SK-N-SH treated with all-trans-retinoic acid at 6 μM for 48 hours (cell line): ENCODE measurements at regions not wholly inside any gene's neighbourhood (a gene's known extent, or its start where the extent isn't known, plus 50 kb on each side); places are given as distances from the start of the nearest gene placed in this dataset.

Experiments used
- ATAC-seq: fragments of 200-7000 bp; cut with Tn5 transposase; 3 replicates; pipeline ENCODE4 v1.9.1; 2020; ENCODE audit warnings: mild to moderate bottlenecking, moderate library complexity
- ARNTL ChIP-seq: fragments of 450-650 bp; formaldehyde crosslinking; IDR thresholded peaks from 2 replicates; pipeline ENCODE4 v1.5.0; 2020; ENCODE audit warnings: low read depth, mild to moderate bottlenecking, moderate library complexity, borderline replicate concordance
- BACH2 ChIP-seq: fragments of 250-450 bp; sonication (Bioruptor Pico); IDR thresholded peaks from 2 replicates; pipeline ENCODE4 v1.9.0; 2021; ENCODE audit warnings: mild to moderate bottlenecking, borderline replicate concordance
- CSDC2 ChIP-seq: fragments of 250-450 bp; sonication (Bioruptor Pico); IDR thresholded peaks from 2 replicates; pipeline ENCODE4 v1.5.0; 2020; ENCODE audit warnings: mild to moderate bottlenecking, moderate library complexity
- ESRRG ChIP-seq: fragments of 250-450 bp; sonication (Bioruptor Pico); IDR thresholded peaks from 2 replicates; pipeline ENCODE4 v1.6.1; 2021; ENCODE audit warnings: mild to moderate bottlenecking
- GLIS3 ChIP-seq: fragments of 250-450 bp; sonication (Bioruptor Pico); IDR thresholded peaks from 2 replicates; pipeline ENCODE4 v1.5.0; 2020; ENCODE audit warnings: mild to moderate bottlenecking, moderate library complexity
- ISL1 ChIP-seq: fragments of 250-450 bp; sonication (Bioruptor Pico); IDR thresholded peaks from 2 replicates; pipeline ENCODE4 v2.1.2; 2022; ENCODE audit warnings: mild to moderate bottlenecking, moderate library complexity
- OSR1 ChIP-seq: fragments of 250-450 bp; sonication (Bioruptor Pico); IDR thresholded peaks from 2 replicates; pipeline ENCODE4 v1.8.0; 2022; ENCODE audit warnings: moderate library complexity, mild to moderate bottlenecking, inconsistent platforms
- PPARA ChIP-seq: fragments of 250-450 bp; sonication (Bioruptor Pico); IDR thresholded peaks from 2 replicates; pipeline ENCODE4 v1.5.0; 2020; ENCODE audit warnings: mild to moderate bottlenecking, borderline replicate concordance
- RARB ChIP-seq: fragments of 250-450 bp; sonication (Bioruptor Pico); IDR thresholded peaks from 2 replicates; pipeline ENCODE4 v1.8.0; 2021; ENCODE audit warnings: mild to moderate bottlenecking, moderate library complexity
- SNAI2 ChIP-seq: fragments of 250-450 bp; sonication (Bioruptor Pico); IDR thresholded peaks from 2 replicates; pipeline ENCODE4 v1.5.0; 2020; ENCODE audit warnings: mild to moderate bottlenecking, moderate library complexity
- TOX ChIP-seq: fragments of 250-450 bp; sonication (Bioruptor Pico); IDR thresholded peaks from 2 replicates; pipeline ENCODE4 v1.8.0; 2021; ENCODE audit warnings: mild to moderate bottlenecking, moderate library complexity, borderline replicate concordance
- ZC3H10 ChIP-seq: fragments of 250-450 bp; sonication (Bioruptor Pico); IDR thresholded peaks from 2 replicates; pipeline ENCODE4 v1.5.1; 2021; ENCODE audit warnings: mild to moderate bottlenecking, moderate library complexity
- ZFP3 ChIP-seq: fragments of 250-450 bp; sonication (Bioruptor Pico); IDR thresholded peaks from 2 replicates; pipeline ENCODE4 v1.5.0; 2020; ENCODE audit warnings: mild to moderate bottlenecking, moderate library complexity
- ZFP30 ChIP-seq: fragments of 450-650 bp; formaldehyde crosslinking; IDR thresholded peaks from 2 replicates; pipeline ENCODE4 v1.5.0; 2022; ENCODE audit warnings: mild to moderate bottlenecking, moderate library complexity
- ZNF565 ChIP-seq: fragments of 450-650 bp; formaldehyde crosslinking; conservative IDR thresholded peaks from 2 replicates; pipeline ENCODE4 v1.5.0; 2020; ENCODE audit warnings: low read depth, mild to moderate bottlenecking, moderate library complexity
- ZNF70 ChIP-seq: fragments of 450-650 bp; formaldehyde crosslinking; IDR thresholded peaks from 2 replicates; pipeline ENCODE4 v1.5.0; 2020; ENCODE audit warnings: mild to moderate bottlenecking, moderate library complexity
- ZNF8 ChIP-seq: fragments of 450-650 bp; formaldehyde crosslinking; IDR thresholded peaks from 2 replicates; pipeline ENCODE4 v1.5.0; 2020; ENCODE audit warnings: mild to moderate bottlenecking, moderate library complexity
- TF ChIP-seq, protein P1 (sequence below): fragments of 250-450 bp; sonication (Bioruptor Pico); IDR thresholded peaks from 2 replicates; pipeline ENCODE4 v1.5.0; 2020; ENCODE audit warnings: mild to moderate bottlenecking, moderate library complexity
- TF ChIP-seq, protein P2 (sequence below): fragments of 250-450 bp; sonication (Bioruptor Pico); IDR thresholded peaks from 2 replicates; pipeline ENCODE4 v1.5.1; 2020; ENCODE audit warnings: low read depth, mild to moderate bottlenecking, moderate library complexity
- TF ChIP-seq, protein P3 (sequence below): fragments of 250-450 bp; sonication (Bioruptor Pico); IDR thresholded peaks from 2 replicates; pipeline ENCODE4 v1.8.0; 2020; ENCODE audit warnings: mild to moderate bottlenecking, moderate library complexity, borderline replicate concordance
- TF ChIP-seq, protein P4 (sequence below): fragments of 250-450 bp; sonication (Bioruptor Pico); IDR thresholded peaks from 2 replicates; pipeline ENCODE4 v1.5.1; 2021; ENCODE audit warnings: mild to moderate bottlenecking, moderate library complexity
- TF ChIP-seq, protein P5 (sequence below): fragments of 250-450 bp; sonication (Bioruptor Pico); IDR thresholded peaks from 2 replicates; pipeline ENCODE4 v1.8.0; 2021; ENCODE audit warnings: low read depth, mild to moderate bottlenecking, moderate library complexity, borderline replicate concordance

DNA sequence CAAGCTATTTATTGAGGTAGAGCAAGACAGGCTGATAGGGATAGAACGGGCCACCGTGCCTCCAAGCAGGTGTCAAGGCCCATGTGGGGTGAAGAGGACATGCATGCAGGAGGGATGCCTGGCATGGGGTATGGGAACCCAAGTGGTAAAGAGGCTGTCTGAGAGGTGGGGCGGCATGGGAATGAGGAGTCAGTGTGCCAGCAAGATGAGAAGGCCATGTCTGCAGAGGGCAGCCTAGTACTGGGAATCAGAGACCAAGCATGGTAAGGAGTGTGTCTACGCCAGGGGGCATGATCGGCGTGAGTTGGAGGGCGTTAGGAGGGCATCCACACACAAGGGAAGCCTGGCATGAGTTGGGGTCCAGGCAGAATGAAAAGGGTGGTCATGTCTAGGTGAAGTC, 303.7 kb upstream of the PLD5 start:
- no peak for ATAC-seq
- TF ChIP-seq ZFP30 (CRISPR knock-in tag) (no peak), TOX (CRISPR knock-in tag) (no peak), CSDC2 (CRISPR knock-in tag) (no peak), RARB (CRISPR knock-in tag) (no peak), BACH2 (CRISPR knock-in tag) (no peak), SNAI2 (CRISPR knock-in tag) (no peak), ZFP3 (no peak)
- TF ChIP-seq, protein P1, sequence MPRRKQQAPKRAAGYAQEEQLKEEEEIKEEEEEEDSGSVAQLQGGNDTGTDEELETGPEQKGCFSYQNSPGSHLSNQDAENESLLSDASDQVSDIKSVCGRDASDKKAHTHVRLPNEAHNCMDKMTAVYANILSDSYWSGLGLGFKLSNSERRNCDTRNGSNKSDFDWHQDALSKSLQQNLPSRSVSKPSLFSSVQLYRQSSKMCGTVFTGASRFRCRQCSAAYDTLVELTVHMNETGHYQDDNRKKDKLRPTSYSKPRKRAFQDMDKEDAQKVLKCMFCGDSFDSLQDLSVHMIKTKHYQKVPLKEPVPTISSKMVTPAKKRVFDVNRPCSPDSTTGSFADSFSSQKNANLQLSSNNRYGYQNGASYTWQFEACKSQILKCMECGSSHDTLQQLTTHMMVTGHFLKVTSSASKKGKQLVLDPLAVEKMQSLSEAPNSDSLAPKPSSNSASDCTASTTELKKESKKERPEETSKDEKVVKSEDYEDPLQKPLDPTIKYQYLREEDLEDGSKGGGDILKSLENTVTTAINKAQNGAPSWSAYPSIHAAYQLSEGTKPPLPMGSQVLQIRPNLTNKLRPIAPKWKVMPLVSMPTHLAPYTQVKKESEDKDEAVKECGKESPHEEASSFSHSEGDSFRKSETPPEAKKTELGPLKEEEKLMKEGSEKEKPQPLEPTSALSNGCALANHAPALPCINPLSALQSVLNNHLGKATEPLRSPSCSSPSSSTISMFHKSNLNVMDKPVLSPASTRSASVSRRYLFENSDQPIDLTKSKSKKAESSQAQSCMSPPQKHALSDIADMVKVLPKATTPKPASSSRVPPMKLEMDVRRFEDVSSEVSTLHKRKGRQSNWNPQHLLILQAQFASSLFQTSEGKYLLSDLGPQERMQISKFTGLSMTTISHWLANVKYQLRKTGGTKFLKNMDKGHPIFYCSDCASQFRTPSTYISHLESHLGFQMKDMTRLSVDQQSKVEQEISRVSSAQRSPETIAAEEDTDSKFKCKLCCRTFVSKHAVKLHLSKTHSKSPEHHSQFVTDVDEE: no peak
- TF ChIP-seq, protein P2, sequence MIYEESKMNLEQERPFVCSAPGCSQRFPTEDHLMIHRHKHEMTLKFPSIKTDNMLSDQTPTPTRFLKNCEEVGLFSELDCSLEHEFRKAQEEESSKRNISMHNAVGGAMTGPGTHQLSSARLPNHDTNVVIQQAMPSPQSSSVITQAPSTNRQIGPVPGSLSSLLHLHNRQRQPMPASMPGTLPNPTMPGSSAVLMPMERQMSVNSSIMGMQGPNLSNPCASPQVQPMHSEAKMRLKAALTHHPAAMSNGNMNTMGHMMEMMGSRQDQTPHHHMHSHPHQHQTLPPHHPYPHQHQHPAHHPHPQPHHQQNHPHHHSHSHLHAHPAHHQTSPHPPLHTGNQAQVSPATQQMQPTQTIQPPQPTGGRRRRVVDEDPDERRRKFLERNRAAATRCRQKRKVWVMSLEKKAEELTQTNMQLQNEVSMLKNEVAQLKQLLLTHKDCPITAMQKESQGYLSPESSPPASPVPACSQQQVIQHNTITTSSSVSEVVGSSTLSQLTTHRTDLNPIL (CRISPR knock-in tag): no peak

DNA sequence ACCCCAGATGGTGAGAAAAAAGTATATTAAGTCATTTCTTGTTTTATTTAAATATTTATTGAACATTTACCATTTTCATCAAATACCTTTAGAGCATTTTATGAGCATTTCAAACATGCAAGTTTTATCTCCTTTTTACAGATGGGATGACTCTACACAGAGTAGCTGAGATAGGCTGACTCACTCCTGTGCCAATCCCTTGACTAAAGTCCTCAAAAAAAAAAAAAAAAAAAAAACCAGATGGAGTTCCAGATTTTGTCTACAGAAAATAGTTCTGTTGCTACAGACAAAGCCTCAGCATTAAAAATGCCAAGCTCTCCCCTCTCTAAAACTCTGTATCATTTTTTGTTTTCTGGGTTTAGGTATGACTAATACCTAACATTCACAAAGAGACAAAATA, 303.0 kb upstream of the PLD5 start:
- TF ChIP-seq ISL1 (CRISPR knock-in tag) (0 out of 2 replicates have a peak, but pooled peaks have one; percentile 5), OSR1 (CRISPR knock-in tag) (no peak)
- ATAC-seq: no peak

DNA sequence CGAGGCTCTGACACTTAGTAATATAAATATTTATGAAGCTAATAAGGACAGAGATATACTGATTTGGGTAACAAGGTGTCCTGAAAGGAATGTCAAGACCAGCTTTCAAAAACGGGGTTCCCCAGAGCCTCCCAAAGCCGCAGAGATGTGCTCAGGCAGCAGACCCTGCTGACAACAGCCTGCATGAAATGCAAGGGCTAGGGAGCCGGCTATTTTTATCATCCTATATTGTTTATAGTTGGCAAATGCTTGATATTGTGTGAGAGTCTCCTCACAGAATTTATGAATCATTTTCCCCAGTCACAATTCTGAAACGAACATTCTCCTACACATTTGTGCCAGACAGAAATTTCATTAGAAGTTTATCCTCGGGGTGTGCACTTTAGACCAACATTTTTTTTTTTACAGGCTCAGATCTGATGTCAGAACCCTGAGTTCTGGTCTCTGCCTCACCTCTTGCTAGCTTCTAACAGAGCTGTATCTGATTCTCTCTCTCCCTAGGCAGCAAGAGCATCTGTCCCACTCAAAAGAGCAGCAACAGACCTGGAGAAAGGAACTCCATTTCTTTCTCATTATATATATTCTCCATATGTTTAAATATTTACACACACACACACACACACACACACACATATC, 302.3 kb upstream of the PLD5 start:
- no peak; the same call in 2 of the 3 replicates for ATAC-seq
- TF ChIP-seq TOX (CRISPR knock-in tag): no peak
- no peak for TF ChIP-seq ZFP3
- TF ChIP-seq GLIS3 (CRISPR knock-in tag): no peak
- no peak for TF ChIP-seq ZC3H10
- no peak for TF ChIP-seq ZFP30 (CRISPR knock-in tag)
- TF ChIP-seq, protein P3, sequence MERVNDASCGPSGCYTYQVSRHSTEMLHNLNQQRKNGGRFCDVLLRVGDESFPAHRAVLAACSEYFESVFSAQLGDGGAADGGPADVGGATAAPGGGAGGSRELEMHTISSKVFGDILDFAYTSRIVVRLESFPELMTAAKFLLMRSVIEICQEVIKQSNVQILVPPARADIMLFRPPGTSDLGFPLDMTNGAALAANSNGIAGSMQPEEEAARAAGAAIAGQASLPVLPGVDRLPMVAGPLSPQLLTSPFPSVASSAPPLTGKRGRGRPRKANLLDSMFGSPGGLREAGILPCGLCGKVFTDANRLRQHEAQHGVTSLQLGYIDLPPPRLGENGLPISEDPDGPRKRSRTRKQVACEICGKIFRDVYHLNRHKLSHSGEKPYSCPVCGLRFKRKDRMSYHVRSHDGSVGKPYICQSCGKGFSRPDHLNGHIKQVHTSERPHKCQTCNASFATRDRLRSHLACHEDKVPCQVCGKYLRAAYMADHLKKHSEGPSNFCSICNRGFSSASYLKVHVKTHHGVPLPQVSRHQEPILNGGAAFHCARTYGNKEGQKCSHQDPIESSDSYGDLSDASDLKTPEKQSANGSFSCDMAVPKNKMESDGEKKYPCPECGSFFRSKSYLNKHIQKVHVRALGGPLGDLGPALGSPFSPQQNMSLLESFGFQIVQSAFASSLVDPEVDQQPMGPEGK (CRISPR knock-in tag): no peak
- no peak for TF ChIP-seq RARB (CRISPR knock-in tag)
- TF ChIP-seq ZNF70 (CRISPR knock-in tag): no peak
- TF ChIP-seq, protein P2 (CRISPR knock-in tag): no peak
- TF ChIP-seq ARNTL (CRISPR knock-in tag): no peak
- TF ChIP-seq ESRRG (CRISPR knock-in tag): no peak
- TF ChIP-seq, protein P4, sequence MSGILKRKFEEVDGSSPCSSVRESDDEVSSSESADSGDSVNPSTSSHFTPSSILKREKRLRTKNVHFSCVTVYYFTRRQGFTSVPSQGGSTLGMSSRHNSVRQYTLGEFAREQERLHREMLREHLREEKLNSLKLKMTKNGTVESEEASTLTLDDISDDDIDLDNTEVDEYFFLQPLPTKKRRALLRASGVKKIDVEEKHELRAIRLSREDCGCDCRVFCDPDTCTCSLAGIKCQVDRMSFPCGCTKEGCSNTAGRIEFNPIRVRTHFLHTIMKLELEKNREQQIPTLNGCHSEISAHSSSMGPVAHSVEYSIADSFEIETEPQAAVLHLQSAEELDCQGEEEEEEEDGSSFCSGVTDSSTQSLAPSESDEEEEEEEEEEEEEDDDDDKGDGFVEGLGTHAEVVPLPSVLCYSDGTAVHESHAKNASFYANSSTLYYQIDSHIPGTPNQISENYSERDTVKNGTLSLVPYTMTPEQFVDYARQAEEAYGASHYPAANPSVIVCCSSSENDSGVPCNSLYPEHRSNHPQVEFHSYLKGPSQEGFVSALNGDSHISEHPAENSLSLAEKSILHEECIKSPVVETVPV (CRISPR knock-in tag): no peak
- TF ChIP-seq, protein P5, sequence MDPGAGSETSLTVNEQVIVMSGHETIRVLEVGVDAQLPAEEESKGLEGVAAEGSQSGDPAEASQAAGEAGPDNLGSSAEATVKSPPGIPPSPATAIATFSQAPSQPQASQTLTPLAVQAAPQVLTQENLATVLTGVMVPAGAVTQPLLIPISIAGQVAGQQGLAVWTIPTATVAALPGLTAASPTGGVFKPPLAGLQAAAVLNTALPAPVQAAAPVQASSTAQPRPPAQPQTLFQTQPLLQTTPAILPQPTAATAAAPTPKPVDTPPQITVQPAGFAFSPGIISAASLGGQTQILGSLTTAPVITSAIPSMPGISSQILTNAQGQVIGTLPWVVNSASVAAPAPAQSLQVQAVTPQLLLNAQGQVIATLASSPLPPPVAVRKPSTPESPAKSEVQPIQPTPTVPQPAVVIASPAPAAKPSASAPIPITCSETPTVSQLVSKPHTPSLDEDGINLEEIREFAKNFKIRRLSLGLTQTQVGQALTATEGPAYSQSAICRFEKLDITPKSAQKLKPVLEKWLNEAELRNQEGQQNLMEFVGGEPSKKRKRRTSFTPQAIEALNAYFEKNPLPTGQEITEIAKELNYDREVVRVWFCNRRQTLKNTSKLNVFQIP (CRISPR knock-in tag): no peak
- TF ChIP-seq, protein P1: no peak
- no peak for TF ChIP-seq BACH2 (CRISPR knock-in tag)
- no peak for TF ChIP-seq ISL1 (CRISPR knock-in tag)
- no peak for TF ChIP-seq CSDC2 (CRISPR knock-in tag)
- no peak for TF ChIP-seq ZNF8 (CRISPR knock-in tag)
- no peak for TF ChIP-seq ZNF565
- no peak for TF ChIP-seq PPARA (CRISPR knock-in tag)
